Liver (tissue), 8 donors: ENCODE measurements at regions not wholly inside any gene's neighbourhood (a gene's known extent, or its start where the extent isn't known, plus 50 kb on each side); places are given as distances from the start of the nearest gene placed in this dataset.

Experiments used
- DNase-seq: peaks from one replicate; pipeline ENCODE4 v3.0.0-alpha.2; 2017; ENCODE audit warnings: low spot score
- H3K27ac ChIP-seq, 2 donors: one replicate each; pipeline ENCODE4 v1.7.0; 2013; ENCODE audit warnings: inconsistent platforms in 2 of 2, low read length in 2 of 2, control low read depth in 1 of 2, low read depth in 1 of 2, mild to moderate bottlenecking in 1 of 2
- H3K27me3 ChIP-seq, 4 donors: one replicate each; pipeline versions ENCODE4 v1.6.1 to v1.7.0; 2013; ENCODE audit warnings: low read length in 3 of 4, inconsistent platforms in 1 of 4, mild to moderate bottlenecking in 1 of 4, moderate library complexity in 1 of 4; ENCODE audit not compliant: control insufficient read depth in 4 of 4, insufficient read depth in 4 of 4
- H3K36me3 ChIP-seq, 4 donors: one replicate each; pipeline versions ENCODE4 v1.6.1 to v1.7.0; 2013; ENCODE audit warnings: low read length in 3 of 4, mild to moderate bottlenecking in 3 of 4, low read depth in 1 of 4, moderate library complexity in 1 of 4; ENCODE audit not compliant: control insufficient read depth in 4 of 4, insufficient read depth in 3 of 4
- H3K4me1 ChIP-seq, 4 donors: one replicate each; pipeline versions ENCODE4 v1.6.1 to v1.7.0; 2013; ENCODE audit warnings: low read length in 3 of 4, mild to moderate bottlenecking in 3 of 4, moderate library complexity in 1 of 4; ENCODE audit not compliant: control insufficient read depth in 4 of 4, insufficient read depth in 4 of 4
- H3K4me3 ChIP-seq, 3 donors: one replicate each; pipeline versions ENCODE4 v1.6.1 to v1.7.0; 2013; ENCODE audit warnings: low read length in 3 of 3, control low read depth in 1 of 3, low read depth in 1 of 3, mild to moderate bottlenecking in 1 of 3
- H3K9ac ChIP-seq, 2 donors: one replicate each; pipeline ENCODE4 v1.7.0; 2013; ENCODE audit warnings: low read length in 2 of 2, mild to moderate bottlenecking in 2 of 2, moderate library complexity in 2 of 2, control low read depth in 1 of 2, low read depth in 1 of 2
- H3K9me3 ChIP-seq, 4 donors: one replicate each; pipeline versions ENCODE4 v1.6.1 to v1.7.0; 2013; ENCODE audit warnings: low read length in 3 of 4; ENCODE audit not compliant: control insufficient read depth in 4 of 4
- ATF3 ChIP-seq: IDR thresholded peaks from 2 replicates; pipeline ENCODE4 v1.6.1; 2016; ENCODE audit warnings: antibody characterized with exemption
- CTCF ChIP-seq: fragments of 150-350 bp; IDR thresholded peaks from 2 replicates; pipeline ENCODE4 v1.5.1; 2017; ENCODE audit warnings: improper control_type of control experiment, low read depth, low read length; ENCODE audit not compliant: missing input control
- EGR1 ChIP-seq, 2 donors: IDR thresholded peaks; 2 replicates each; pipeline ENCODE4 v1.6.1; 2016 to 2018; ENCODE audit warnings: antibody characterized with exemption in 2 of 2, low read depth in 2 of 2
- FOXA1 ChIP-seq: IDR thresholded peaks from 2 replicates; pipeline ENCODE4 v1.6.1; 2016; ENCODE audit warnings: antibody characterized with exemption
- FOXA2 ChIP-seq: IDR thresholded peaks from 2 replicates; pipeline ENCODE4 v1.6.1; 2016; ENCODE audit warnings: antibody characterized with exemption
- GABPA ChIP-seq, 2 donors: IDR thresholded peaks in 1 of 2; conservative IDR thresholded peaks in 1 of 2; 2 replicates each; pipeline ENCODE4 v1.6.1; 2016; ENCODE audit warnings: antibody characterized with exemption in 2 of 2, mild to moderate bottlenecking in 1 of 2, moderate library complexity in 1 of 2
- HNF4A ChIP-seq, 2 donors: conservative IDR thresholded peaks; 2 replicates each; pipeline ENCODE4 v1.6.1; 2016; ENCODE audit warnings: antibody characterized with exemption in 2 of 2, mild to moderate bottlenecking in 2 of 2
- HNF4G ChIP-seq: IDR thresholded peaks from 2 replicates; pipeline ENCODE4 v1.6.1; 2016; ENCODE audit warnings: antibody characterized with exemption
- JUND ChIP-seq, 2 donors: IDR thresholded peaks; 2 replicates each; pipeline ENCODE4 v1.6.1; 2016; ENCODE audit warnings: antibody characterized with exemption in 2 of 2
- MAX ChIP-seq: IDR thresholded peaks from 2 replicates; pipeline ENCODE4 v1.6.1; 2016; ENCODE audit warnings: antibody characterized with exemption
- NR2F2 ChIP-seq: IDR thresholded peaks from 2 replicates; pipeline ENCODE4 v1.6.1; 2016; ENCODE audit warnings: antibody characterized with exemption
- RAD21 ChIP-seq, 2 donors: IDR thresholded peaks; 2 replicates each; pipeline ENCODE4 v1.6.1; 2016; ENCODE audit warnings: antibody characterized with exemption in 2 of 2, mild to moderate bottlenecking in 2 of 2
- REST ChIP-seq: IDR thresholded peaks from 2 replicates; pipeline ENCODE4 v1.6.1; 2016; ENCODE audit warnings: antibody characterized with exemption, mild to moderate bottlenecking
- RXRA ChIP-seq, 2 donors: IDR thresholded peaks; 2 replicates each; pipeline ENCODE4 v1.6.1; 2017 to 2018; ENCODE audit warnings: antibody characterized with exemption in 2 of 2, mild to moderate bottlenecking in 1 of 2
- SP1 ChIP-seq: IDR thresholded peaks from 2 replicates; pipeline ENCODE4 v1.6.1; 2018; ENCODE audit warnings: antibody characterized with exemption, mild to moderate bottlenecking
- TAF1 ChIP-seq: conservative IDR thresholded peaks from 2 replicates; pipeline ENCODE4 v1.6.1; 2016; ENCODE audit warnings: antibody characterized with exemption, mild to moderate bottlenecking
- YY1 ChIP-seq: IDR thresholded peaks from 2 replicates; pipeline ENCODE4 v1.6.1; 2016; ENCODE audit warnings: antibody characterized with exemption, mild to moderate bottlenecking
- ZBTB33 ChIP-seq: IDR thresholded peaks from 2 replicates; pipeline ENCODE4 v1.6.1; 2016; ENCODE audit warnings: antibody characterized with exemption
- WGBS: extraction: QIAGEN DNeasy Blood & Tissue Kit; methylation state at CpG from one replicate; pipeline ENCODE4 v1.1.7; 2013; 5-methylcytosine and 5-hydroxymethylcytosine counted together
- donor health status: healthy.
- donor health status: healthy.
- donor health status: healthy.
- donor health status: healthy.
- donor health status: healthy.

- no peak for TF ChIP-seq GABPA (IDR thresholded peaks at IDR 0.05 in 1 of 2, conservative IDR thresholded peaks at IDR 0.05 in 1 of 2)
- no peak for TF ChIP-seq CTCF
- no peak for TF ChIP-seq SP1
- TF ChIP-seq MAX, result no peak
- TF ChIP-seq RXRA (IDR thresholded peaks at IDR 0.05), result no peak
- no peak for TF ChIP-seq RAD21 (IDR thresholded peaks at IDR 0.05)
- TF ChIP-seq HNF4G, result no peak
- TF ChIP-seq JUND (IDR thresholded peaks at IDR 0.05), result no peak
- TF ChIP-seq HNF4A (conservative IDR thresholded peaks at IDR 0.05), result no peak
- no peak for TF ChIP-seq EGR1 (IDR thresholded peaks at IDR 0.05; ENCODE audit: low read depth in 2 of 2)
- no peak for TF ChIP-seq ZBTB33
- no peak for TF ChIP-seq FOXA2
- no peak for TF ChIP-seq TAF1
- no peak for TF ChIP-seq YY1
- no peak for TF ChIP-seq ATF3
- no peak for TF ChIP-seq NR2F2
- TF ChIP-seq FOXA1, result no peak
- TF ChIP-seq REST, result no peak
- Histone ChIP-seq H3K27ac (no peak overlapping the region), H3K27me3 (no peaks in the 10 kb centered on the region), H3K4me1 (no peaks in the 10 kb centered on the region), H3K4me3 (no peak overlapping the region), H3K9ac (no peak overlapping the region), H3K9me3 (no peaks in the 10 kb centered on the region), H3K36me3 (no peaks in the 10 kb centered on the region)
- WGBS, result 80% methylated on average over 1 of the region's 1 CpG
- DNase-seq, result no peak
These were observed 342.9 kb upstream of the DPH6 start for GRCh38 chr15:35888815-35889214.
